Spleen (tissue), 11 donors: ENCODE measurements at regions not wholly inside any gene's neighbourhood (a gene's known extent, or its start where the extent isn't known, plus 50 kb on each side); places are given as distances from the start of the nearest gene placed in this dataset.

Experiments used
- DNase-seq: peaks from one replicate; pipeline ENCODE4 v3.0.0-alpha.2; 2020
- H3K27ac ChIP-seq, 8 donors: fragments of 200-600 bp; sonication (generic) in 7 of 8; 1 replicate in 4 of 8; 2 replicates in 4 of 8; pipeline versions ENCODE4 v1.5.0 to v1.8.0; 2016 to 2021; ENCODE audit warnings: inconsistent platforms in 4 of 8, mild to moderate bottlenecking in 4 of 8, moderate library complexity in 1 of 8
- H3K27me3 ChIP-seq, 7 donors: fragments of 200-600 bp; sonication (generic) in 6 of 7; replicated peaks in 1 of 7; 1 replicate in 4 of 7; 2 replicates in 3 of 7; pipeline versions ENCODE4 v1.5.0 to v1.8.0; 2016 to 2021; ENCODE audit warnings: inconsistent platforms in 3 of 7, mild to moderate bottlenecking in 1 of 7
- H3K36me3 ChIP-seq, 6 donors: fragments of 200-600 bp; sonication (generic) in 5 of 6; 1 replicate in 4 of 6; 2 replicates in 2 of 6; pipeline versions ENCODE4 v1.5.0 to v1.8.0; 2016 to 2021; ENCODE audit warnings: inconsistent platforms in 2 of 6
- H3K4me1 ChIP-seq, 6 donors: fragments of 200-600 bp; sonication (generic) in 5 of 6; 1 replicate in 3 of 6; 2 replicates in 3 of 6; pipeline versions ENCODE4 v1.5.0 to v1.8.0; 2016 to 2021; ENCODE audit warnings: inconsistent platforms in 3 of 6
- H3K4me3 ChIP-seq, 8 donors: fragments of 200-600 bp; sonication (generic) in 7 of 8; 1 replicate in 4 of 8; 2 replicates in 4 of 8; pipeline versions ENCODE4 v1.5.0 to v1.8.0; 2016 to 2021; ENCODE audit warnings: inconsistent platforms in 4 of 8, mild to moderate bottlenecking in 4 of 8, moderate library complexity in 2 of 8
- H3K9me3 ChIP-seq, 8 donors: fragments of 200-600 bp; sonication (generic) in 7 of 8; 1 replicate in 4 of 8; 2 replicates in 4 of 8; pipeline versions ENCODE4 v1.5.0 to v1.8.0; 2016 to 2021; ENCODE audit warnings: inconsistent platforms in 4 of 8
- POLR2A ChIP-seq, 3 donors: fragments of 450-650 bp; IDR thresholded peaks; one replicate each; pipeline ENCODE4 v1.5.1; 2017; ENCODE audit warnings: antibody characterized with exemption in 3 of 3, mild to moderate bottlenecking in 1 of 3
- POLR2AphosphoS5 ChIP-seq, 3 donors: sonication (generic); formaldehyde crosslinking; IDR thresholded peaks; one replicate each; pipeline ENCODE4 v1.5.1; 2017; ENCODE audit warnings: antibody characterized with exemption in 3 of 3
- WGBS, 5 donors: extraction: QIAGEN DNeasy Blood & Tissue Kit in 3 of 5; methylation state at CpG; one replicate each; pipeline versions ENCODE4 v1.1.5 to v1.1.7; 2013 to 2018; 5-methylcytosine and 5-hydroxymethylcytosine counted together
- intact Hi-C: fragments of 100-400 bp; cut with DNase I; formaldehyde crosslinking; loops from one replicate; pipeline ENCODE4 v1.15.0; 2023; ENCODE audit warnings: low total_unique reads
- TF ChIP-seq, protein P1 (sequence below), 11 experiments: fragments of 200-600 bp in 7 of 11; fragments of 450-650 bp in 4 of 11; sonication (generic) in 4 of 11; IDR thresholded peaks in 8 of 11; conservative IDR thresholded peaks in 3 of 11; 1 replicate in 7 of 11; 2 replicates in 4 of 11; pipeline versions ENCODE4 v1.4.0 to v1.8.0; 2016 to 2021; ENCODE audit warnings: antibody characterized with exemption in 11 of 11, inconsistent platforms in 4 of 11, mild to moderate bottlenecking in 1 of 11
- donor health status: healthy with polysubstance abuse.
- donor health status: DM: no; HTN: no; CAD: no; lungs with moderate emphysema.
- donor health status: DM: no; HTN: no; CAD: no.
- donor health status: Bipolar disorder and iron deficiency.
- donor health status: healthy.
- donor health status: DM: no; HTN: no; CAD: no.
- donor health status: DM: yes; HTN: yes; CAD: no.

DNA sequence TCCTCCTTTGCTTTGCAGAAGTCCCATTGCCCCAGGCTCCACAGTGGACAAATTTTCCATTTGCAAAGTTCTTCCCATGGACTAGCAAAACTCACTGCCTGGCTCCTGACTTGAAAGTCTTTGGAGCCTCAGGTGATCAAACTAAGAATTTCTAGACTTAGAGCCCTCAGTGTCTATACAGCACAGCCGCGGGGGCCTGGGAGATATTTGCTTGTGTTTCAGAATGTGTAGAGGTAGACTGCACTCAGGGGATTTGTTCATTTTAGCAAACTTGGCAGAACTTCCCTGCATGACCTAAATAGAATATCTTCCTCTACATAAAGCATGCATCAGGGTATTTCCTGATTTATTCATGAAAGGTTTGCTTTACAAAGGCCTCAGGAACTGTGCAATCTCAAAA lies 384.2 kb upstream of the ZNF462 start:
- Histone ChIP-seq H3K36me3 (no peaks in the 10 kb centered on the region), H3K4me3 (no peak overlapping the region), H3K9me3 (peaks cover 0 to 19% (median 8%) of the 10 kb centered on the region in 8 donors), H3K4me1 (peaks cover 0 to 14% (median 10%) of the 10 kb centered on the region in 6 donors), H3K27me3 (no peaks in the 10 kb centered on the region), H3K27ac (peak overlapping the region in 2 of 8 donors; percentile 16 to 21)
- TF ChIP-seq POLR2A (IDR thresholded peaks at IDR 0.05) = no peak
- no peak for TF ChIP-seq POLR2AphosphoS5 (IDR thresholded peaks at IDR 0.05)
- TF ChIP-seq, protein P1, sequence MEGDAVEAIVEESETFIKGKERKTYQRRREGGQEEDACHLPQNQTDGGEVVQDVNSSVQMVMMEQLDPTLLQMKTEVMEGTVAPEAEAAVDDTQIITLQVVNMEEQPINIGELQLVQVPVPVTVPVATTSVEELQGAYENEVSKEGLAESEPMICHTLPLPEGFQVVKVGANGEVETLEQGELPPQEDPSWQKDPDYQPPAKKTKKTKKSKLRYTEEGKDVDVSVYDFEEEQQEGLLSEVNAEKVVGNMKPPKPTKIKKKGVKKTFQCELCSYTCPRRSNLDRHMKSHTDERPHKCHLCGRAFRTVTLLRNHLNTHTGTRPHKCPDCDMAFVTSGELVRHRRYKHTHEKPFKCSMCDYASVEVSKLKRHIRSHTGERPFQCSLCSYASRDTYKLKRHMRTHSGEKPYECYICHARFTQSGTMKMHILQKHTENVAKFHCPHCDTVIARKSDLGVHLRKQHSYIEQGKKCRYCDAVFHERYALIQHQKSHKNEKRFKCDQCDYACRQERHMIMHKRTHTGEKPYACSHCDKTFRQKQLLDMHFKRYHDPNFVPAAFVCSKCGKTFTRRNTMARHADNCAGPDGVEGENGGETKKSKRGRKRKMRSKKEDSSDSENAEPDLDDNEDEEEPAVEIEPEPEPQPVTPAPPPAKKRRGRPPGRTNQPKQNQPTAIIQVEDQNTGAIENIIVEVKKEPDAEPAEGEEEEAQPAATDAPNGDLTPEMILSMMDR (IDR thresholded peaks at IDR 0.05 in 8 of 11, conservative IDR thresholded peaks at IDR 0.05 in 3 of 11) = no peak
- 47 to 76% (median 69%) methylated on average over 2 of the region's 2 CpGs for WGBS, 5 donors
- DNase-seq = no peak
- intact Hi-C loops = no loop called here

DNA sequence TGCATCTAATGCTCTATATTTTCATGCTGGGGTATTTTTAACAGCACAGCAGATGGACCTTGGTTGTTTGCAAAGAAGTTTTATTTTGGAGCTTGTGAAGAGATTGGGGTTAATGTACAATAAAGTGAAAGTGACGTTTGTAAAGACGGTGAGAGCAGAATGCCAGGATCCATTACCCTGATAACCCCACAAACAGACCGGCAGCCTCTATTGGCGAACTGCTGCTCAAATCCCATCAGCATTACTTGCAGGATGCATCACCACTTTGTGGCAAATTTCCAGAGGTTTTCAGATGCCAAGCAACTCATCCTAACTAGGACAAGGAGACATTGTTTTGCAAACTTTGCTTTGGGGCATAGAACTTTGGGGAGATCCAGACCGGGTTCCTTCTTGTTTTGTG lies 383.3 kb upstream of the ZNF462 start:
- no peak for DNase-seq
- WGBS, 5 donors = 72 to 88% (median 82%) methylated on average over 5 of the region's 5 CpGs
- Histone ChIP-seq H3K36me3 (no peaks in the 10 kb centered on the region), H3K4me1 (peaks cover 0 to 14% (median 10%) of the 10 kb centered on the region in 6 donors), H3K27me3 (no peaks in the 10 kb centered on the region), H3K27ac (no peak overlapping the region), H3K9me3 (peaks cover 0 to 11% (median 7%) of the 10 kb centered on the region in 8 donors), H3K4me3 (no peak overlapping the region)
- TF ChIP-seq, protein P1 (IDR thresholded peaks at IDR 0.05 in 8 of 11, conservative IDR thresholded peaks at IDR 0.05 in 3 of 11) = no peak
- TF ChIP-seq POLR2AphosphoS5 (IDR thresholded peaks at IDR 0.05) = no peak
- no peak for TF ChIP-seq POLR2A (IDR thresholded peaks at IDR 0.05)
- intact Hi-C loops = no loop called here

DNA sequence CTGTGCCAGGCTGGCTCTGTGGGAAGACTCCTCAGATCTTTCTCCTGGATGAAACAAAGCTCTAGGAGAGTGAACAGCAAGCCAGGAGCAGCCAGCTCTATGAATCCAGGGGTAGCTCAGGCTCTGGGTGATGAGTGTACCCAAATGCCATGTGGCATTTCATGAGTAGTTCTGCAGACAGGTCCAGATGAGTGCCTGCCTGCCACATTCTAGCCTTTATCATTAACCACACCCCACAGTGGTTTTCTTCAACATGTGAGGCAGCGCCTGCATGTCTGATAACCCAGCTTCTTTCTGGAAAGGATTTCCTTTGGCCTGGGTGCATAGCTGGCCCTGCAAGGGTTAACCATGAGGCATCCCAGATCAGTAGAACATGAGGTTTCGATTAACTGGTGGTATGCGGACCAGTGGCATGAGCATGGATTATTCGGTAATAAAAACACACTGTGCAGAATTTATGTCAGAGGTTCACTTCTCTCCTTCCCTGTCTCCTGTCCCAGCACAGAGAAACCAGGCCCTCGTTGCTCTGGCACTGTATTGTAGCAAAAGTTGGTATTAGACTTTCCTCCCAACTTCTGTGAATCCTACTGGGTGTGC lies 381.9 kb upstream of the ZNF462 start:
- 76 to 90% (median 87%) methylated on average over 5 of the region's 5 CpGs for WGBS, 5 donors
- H3K9me3 ChIP-seq = no peaks in the 10 kb centered on the region
- intact Hi-C loops = no loop called here

DNA sequence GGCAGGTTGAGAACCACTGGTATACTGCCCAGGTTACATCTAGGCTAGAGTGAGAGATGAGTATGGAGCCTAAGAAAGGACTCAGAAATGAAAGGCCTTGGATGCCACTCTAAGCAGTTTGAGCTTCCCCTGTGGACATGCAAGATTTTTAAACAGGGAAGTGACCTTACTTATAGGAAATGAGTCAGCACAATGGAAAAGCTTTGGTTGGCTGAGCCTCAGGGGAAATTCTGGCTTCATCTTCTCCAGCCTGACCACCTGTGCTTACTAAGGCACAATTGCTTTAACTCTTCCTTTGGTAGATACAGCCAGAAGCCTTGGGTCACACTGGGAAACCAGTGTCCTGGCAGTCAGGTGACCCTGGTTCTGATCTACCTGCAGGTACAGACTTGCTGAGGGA lies 380.2 kb upstream of the ZNF462 start:
- Histone ChIP-seq H3K4me1 (peaks cover 0 to 14% (median 10%) of the 10 kb centered on the region in 6 donors), H3K36me3 (no peaks in the 10 kb centered on the region), H3K4me3 (no peak overlapping the region), H3K27ac (no peak overlapping the region), H3K9me3 (no peaks in the 10 kb centered on the region), H3K27me3 (no peaks in the 10 kb centered on the region)
- no peak for TF ChIP-seq POLR2AphosphoS5 (IDR thresholded peaks at IDR 0.05)
- TF ChIP-seq, protein P1 (IDR thresholded peaks at IDR 0.05 in 8 of 11, conservative IDR thresholded peaks at IDR 0.05 in 3 of 11) = no peak
- no peak for TF ChIP-seq POLR2A (IDR thresholded peaks at IDR 0.05)
- no peak for DNase-seq
- intact Hi-C loops = no loop called here

More for the DNA sequence above, 381.9 kb upstream of the ZNF462 start:
- H3K4me3 ChIP-seq = no peak overlapping the region
- peaks cover 0 to 14% (median 10%) of the 10 kb centered on the region in 6 donors for H3K4me1 ChIP-seq
- TF ChIP-seq POLR2AphosphoS5 (IDR thresholded peaks at IDR 0.05) (no peak), POLR2A (IDR thresholded peaks at IDR 0.05) (no peak)
- TF ChIP-seq, protein P1 (IDR thresholded peaks at IDR 0.05 in 8 of 11, conservative IDR thresholded peaks at IDR 0.05 in 3 of 11) = no peak
- H3K27me3 ChIP-seq = no peaks in the 10 kb centered on the region
- DNase-seq = no peak
- no peaks in the 10 kb centered on the region for H3K36me3 ChIP-seq
- no peak overlapping the region for H3K27ac ChIP-seq
